Testis (tissue), 2 donors: ENCODE measurements at regions not wholly inside any gene's neighbourhood (a gene's known extent, or its start where the extent isn't known, plus 50 kb on each side); places are given as distances from the start of the nearest gene placed in this dataset.

ENCODE experiments used
- CTCF ChIP-seq, 3 experiments: fragments of 450-650 bp in 2 of 3; fragments of 200-600 bp in 1 of 3; sonication (generic) in 1 of 3; IDR thresholded peaks; one replicate each; pipeline ENCODE4 v1.5.1; 2016 to 2019; ENCODE audit warnings: antibody characterized with exemption in 3 of 3, mild to moderate bottlenecking in 2 of 3, moderate library complexity in 1 of 3
- POLR2A ChIP-seq: fragments of 450-650 bp; IDR thresholded peaks from one replicate; pipeline ENCODE4 v1.6.1; 2017; ENCODE audit warnings: antibody characterized with exemption, mild to moderate bottlenecking, moderate library complexity

GRCh38 chr18:34448662-34449061 is 223.9 kb upstream of the NOL4 start:
- TF ChIP-seq CTCF (IDR thresholded peaks at IDR 0.05) (no peak), POLR2A (no peak)
